Suppressor macrophage treated with lipopolysaccharide for 4 hours (primary cell): ENCODE measurements at regions not wholly inside any gene's neighbourhood (a gene's known extent, or its start where the extent isn't known, plus 50 kb on each side); places are given as distances from the start of the nearest gene placed in this dataset.

Source experiments
- DNase-seq: peaks from one replicate; pipeline ENCODE4 v3.0.0-alpha.2; 2020

DNA sequence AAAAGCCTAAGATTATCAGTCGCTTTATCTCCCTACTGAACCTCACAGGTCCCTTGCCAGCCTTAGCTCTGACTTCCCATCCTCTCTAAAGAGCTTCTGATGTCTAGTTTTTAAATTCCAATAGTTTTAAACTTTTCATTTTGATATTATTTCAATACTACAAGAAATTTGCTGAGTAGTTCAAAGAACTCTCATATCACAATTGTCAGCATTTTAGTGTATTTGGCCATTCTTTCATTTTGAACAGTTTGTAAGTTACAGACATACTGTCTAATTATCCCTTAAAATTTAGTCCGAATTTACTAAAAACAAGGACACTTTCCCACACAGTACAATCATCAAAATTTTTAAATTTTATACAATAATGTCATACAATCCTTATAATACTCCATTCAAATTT, 666.8 kb upstream of the SETBP1 start:
- DNase-seq, result no peak

DNA sequence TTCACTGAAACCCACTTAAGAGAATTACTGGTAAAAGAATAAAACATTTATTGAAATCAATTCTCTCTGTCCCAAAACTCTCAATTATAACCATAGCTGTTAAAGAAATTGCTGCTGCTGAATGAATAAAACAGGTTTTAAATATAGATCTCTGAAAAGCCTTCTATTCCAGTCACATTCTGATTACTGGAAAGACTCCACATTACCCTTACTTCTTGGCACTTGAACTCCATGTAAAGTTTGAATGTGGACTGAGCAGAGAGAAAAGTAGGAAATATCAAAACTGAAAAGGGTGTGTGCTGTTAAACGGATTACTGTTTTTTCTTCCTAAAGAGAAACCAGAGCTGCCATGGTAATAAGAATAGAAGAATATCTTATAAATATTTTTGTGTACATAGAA, 655.3 kb upstream of the SETBP1 start:
- no peak for DNase-seq

DNA sequence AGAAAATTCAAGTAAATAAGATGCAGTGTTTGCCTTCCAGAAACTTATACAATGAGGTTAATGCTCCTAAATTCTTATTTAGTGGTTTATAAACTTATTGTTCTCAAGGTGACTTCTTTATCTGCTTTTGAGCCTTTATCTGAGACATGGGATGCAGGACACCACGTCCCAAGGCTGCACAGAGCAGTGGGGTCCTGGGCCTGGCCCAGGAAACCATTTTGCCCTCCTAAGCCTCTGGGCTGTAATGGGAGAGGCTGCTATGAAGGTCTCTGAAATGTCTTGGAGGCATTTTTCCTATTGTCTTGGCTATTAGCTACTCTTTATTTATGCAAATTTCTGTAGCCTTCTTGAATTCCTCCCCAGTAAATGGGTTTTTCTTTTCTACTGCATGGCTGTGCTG, 652.6 kb upstream of the SETBP1 start:
- no peak for DNase-seq

DNA sequence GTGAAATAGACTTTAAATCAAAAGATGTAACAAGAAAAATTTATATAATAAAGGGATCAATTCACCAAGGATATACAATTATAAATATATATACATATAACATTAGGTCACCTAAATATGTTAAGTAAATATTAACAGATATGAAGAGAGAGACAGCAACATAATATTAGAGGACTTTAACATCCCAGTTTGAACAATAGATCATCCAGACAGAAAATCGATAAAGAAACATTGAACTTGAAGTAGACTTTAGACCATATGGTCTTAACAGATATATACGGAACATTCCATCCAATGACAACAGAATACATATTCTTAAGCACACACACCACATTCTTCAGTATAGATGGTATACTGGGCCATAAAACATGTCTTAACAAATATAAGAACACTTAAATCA, 649.6 kb upstream of the SETBP1 start:
- no peak for DNase-seq

DNA sequence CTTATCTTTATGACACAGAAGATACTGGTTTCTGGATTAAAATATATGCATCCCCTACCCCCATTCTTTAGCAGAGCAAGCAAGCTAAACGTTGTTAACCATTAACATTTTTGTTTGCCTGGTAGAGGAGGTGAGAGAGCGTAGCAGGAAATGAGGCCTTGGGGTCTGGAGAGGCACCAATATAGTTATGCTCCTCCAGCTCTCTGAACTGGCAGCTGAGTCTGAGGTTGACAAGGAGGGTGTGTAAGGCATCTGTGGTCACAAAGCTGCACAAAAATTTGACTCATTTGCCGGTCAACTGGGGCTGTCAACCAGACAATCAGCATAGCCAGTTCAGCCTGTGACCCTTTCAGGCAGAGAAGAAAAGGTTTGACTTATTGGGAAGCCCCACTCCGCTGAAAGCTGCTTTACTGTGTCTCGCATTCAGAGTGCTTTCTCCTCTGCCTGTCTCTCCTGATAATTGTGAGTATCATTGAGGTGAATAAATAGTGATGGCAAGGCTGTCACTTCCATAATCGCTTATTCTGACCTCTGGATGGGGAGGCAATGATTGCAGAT, 647.5 kb upstream of the SETBP1 start:
- DNase-seq, result no peak

DNA sequence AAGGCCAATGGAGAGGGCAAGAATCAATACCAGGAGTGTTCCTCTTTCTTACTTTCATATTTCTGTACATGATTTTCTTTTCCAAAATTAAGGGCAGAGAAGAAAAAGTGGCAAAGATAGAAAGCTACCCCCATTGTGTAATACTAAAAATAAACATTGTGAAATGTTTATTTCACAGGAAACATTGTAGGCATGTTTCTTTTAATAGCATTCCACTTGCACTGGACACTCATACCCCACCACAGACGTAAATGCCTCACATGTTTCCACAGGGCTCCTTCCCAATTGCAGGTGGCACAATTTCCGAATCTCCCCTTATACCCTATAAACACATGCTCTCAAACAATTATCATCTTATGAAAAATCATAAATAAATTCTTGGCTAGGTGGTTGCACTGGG, 645.1 kb upstream of the SETBP1 start:
- DNase-seq, result no peak

DNA sequence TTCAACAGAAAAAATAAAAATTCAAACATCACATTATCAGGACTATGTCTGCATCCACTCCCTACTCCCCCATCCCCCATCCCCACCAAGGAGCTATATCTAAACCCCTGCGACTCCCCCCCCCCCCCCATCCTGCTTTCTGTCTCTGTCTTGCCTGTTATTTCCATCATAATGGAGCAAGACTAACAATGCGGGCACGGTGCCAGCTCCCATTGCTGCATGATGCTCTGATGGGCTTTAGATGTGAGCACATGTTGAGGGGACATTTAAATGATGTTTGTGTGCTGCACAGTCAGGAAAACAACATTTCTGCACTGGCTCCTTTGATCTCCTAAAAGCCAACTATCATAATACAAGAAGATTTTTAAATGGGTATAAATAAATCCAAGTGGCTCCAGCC, 644.2 kb upstream of the SETBP1 start:
- no peak for DNase-seq

DNA sequence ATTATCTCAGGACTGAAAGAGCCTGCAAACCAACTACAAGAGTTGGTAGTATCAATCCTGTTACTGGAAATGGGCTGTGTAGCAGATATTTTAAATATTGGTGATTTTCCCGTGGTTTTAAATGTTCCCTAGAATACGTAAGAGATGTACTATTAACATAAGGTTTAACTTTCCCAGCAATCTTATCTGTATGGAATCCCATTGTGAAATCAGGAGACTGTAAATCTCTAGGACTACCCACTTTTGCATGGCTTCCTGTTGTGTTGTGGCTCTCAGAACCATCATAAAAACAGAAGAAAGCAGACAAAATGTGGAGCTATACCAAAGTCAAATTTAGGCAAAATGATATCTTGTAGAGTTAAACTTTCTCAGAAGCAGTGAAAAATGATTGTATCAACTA, 641.5 kb upstream of the SETBP1 start:
- DNase-seq, result no peak

DNA sequence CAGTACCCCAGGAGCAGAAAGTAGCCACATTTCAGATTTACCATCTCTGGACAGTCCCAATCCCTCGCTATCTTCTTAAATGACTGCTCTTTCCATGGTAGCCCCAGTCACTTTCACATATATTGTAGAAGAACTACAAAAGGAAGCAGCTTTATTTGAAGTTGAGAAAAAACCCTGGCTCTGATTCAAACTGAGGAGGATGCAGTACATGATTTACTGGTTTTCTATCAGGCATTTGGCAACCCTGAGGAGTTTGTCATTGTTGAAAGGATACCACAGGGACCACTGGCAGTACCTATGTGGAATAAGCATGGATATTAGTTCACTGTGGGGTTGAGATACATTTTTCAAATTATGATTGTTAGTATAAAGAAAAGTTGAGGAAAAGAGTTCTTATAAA, 640.9 kb upstream of the SETBP1 start:
- DNase-seq, result no peak

DNA sequence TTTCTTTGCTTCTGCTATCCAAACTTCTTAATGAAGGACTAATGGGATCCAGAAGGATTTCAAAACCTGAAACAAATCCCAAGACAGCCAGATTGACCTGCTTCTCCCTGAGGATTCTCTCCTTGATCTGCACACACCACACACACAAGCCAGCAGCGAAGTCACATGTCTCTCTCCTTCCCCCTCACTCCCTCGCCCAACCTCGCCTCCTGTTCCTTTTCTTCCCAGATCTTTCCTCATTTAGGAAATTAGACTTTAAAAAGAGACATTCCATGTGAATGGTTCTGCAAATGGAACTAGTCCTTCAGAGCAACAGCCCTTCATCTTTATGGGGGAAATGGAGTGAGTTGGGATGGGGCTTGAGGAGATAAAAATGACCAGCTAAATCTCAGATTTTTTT, 639.1 kb upstream of the SETBP1 start:
- no peak for DNase-seq

DNA sequence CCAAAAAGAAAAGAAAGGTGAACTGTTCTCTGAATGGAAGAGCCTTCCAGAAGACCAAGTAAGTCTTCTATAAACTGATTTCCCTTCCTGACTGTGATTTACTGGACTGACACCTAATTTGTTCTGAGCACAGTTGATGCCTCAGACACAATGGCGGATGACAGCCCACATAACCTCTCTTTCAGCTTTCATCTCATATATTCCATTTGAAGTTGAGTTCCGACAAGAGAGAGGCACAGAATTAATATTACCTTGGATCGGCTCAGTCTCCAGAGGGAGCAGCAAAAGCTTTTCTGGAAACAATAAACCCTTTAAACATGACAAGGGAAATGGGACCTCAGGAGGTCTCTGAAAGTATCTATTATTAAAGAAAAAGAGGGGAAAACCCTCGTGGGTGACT, 638.7 kb upstream of the SETBP1 start:
- no peak for DNase-seq

DNA sequence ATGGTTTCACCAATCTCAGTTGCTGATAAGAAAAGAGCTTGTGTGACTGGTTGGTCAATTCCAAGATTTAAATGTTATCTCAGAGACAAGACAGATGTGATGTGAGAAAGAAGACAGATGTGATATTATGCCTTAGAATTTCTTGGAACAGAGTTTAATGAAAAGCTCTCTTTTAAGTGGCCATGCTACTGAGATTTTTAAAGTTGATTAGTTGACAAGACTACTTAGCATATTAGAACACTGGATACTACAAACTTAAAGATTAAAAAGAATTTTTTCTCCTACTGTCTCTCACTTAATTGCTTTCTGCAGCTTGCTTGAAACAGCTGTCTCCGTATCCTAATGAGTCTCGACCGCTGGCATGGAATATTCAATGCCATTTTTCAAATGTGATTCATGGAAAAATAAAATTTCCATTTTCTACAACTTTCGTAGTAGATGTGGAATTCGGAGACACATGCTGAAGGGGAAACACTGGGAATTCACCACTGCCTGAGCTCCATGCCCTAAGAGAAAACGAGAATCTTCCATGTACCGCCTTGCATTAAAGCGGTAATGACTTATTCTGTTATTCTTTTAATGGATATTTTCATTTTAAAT, 634.2 kb upstream of the SETBP1 start:
- no peak for DNase-seq

DNA sequence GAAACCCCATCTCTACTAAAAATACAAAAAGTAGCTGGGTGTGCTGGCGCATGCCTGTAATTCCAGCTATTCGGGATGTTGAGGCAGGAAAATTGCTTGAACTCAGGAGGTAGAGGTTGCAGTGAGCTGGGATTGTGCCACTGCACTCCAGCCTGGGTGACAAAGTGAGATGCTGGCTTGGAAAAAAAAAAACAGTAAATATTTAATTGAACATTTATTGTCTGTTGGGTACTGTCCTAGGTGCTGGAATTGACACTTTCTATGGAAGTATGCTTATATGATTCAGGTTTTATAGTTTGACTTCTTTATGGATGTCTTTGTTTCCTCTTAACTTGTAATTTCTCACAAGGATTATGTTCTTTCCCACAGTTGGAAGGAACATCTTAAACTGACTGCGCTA, 633.1 kb upstream of the SETBP1 start:
- no peak for DNase-seq

DNA sequence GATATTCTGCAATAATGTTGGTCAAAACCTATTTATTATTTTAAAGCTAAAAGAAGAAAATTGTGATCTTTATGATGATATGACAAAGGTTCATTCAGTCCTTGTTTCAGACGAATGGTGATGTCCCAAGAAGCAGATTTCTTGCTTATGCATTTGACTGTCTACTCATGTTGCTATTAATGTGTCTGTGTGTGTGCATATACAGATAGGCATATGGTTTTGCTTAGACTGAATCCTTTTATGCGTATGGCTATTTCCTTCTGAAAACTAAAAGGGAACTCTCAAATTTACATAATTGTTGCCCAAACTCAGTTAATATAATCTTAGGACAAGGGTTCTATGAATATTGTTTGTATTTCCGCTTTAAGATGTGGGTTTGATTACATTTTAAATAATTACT, 632.3 kb upstream of the SETBP1 start:
- no peak for DNase-seq

DNA sequence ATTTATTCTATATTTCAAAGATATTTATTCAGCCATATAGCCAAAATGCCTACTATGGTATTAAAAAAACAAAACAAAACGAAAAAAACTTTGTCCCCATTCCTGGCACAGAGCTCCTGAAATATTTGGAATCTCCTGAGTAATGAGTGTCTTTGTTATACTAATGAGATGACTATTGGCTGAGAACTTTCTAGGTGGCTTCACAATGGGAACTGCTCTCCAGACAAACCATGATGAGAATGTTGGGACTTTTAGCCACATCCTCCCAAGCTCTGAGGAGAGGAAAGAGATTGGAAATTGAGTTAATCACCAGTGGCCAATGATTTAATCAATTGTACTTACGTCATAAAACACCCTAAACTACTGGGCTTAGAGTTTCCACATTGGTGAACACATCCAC, 631.8 kb upstream of the SETBP1 start:
- no peak for DNase-seq

DNA sequence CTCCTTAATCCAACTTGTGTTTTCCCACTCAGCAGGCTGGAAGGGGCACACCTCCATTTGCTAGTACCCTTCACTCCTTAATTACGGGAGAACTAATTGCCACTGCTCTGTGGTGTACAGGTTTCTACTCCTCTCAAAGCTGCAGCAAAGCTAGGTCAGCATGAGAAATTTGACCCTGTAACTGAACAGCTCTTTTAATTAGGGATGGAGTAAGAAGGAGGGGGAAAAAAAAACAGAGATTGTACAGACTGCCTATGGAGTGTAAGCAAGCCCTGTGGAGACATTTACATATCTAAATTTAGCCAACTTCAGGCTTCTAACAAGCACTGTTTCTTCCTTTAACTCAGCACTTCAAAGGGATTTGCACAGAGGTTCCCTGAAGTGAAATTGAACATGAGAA, 629.7 kb upstream of the SETBP1 start:
- DNase-seq, result no peak

DNA sequence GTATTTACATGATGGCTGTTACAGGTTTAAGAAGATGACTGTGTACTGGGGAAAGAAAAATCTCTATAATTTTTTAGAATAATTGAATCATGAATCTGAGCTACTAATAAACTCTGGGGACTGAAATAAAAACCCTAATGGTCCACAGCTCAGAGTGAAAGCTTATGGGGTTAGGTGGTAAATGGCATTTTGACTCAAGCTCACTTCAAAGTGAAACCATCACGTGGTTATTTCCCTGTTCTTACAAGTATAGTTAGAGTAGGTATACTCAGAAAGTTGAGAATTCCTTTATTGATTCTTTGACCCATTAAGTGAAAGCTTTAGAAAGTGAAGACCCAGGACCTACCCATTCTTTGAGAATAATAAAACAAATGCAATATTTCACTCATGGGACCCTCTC, 626.2 kb upstream of the SETBP1 start:
- DNase-seq, result no peak

DNA sequence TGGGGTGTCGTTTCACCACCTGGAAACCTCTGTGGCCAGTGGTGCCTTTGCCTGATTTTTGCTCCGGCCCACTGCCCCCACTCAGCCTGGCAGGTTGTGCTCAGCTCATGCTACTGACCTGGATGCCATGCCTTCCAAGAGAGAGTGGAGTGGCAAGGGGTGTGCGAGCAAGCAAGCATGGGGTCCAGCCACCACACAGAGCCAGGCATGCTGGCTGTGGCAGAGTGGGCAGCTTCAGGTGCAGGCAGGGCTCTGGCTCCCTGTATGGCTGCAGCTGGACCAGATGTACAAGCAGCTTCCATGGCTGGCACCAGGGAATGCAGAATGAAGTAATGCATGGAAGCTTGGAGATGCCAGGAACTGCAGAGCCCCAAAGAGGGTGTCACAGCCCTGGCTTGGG, 620.5 kb upstream of the SETBP1 start:
- no peak for DNase-seq

DNA sequence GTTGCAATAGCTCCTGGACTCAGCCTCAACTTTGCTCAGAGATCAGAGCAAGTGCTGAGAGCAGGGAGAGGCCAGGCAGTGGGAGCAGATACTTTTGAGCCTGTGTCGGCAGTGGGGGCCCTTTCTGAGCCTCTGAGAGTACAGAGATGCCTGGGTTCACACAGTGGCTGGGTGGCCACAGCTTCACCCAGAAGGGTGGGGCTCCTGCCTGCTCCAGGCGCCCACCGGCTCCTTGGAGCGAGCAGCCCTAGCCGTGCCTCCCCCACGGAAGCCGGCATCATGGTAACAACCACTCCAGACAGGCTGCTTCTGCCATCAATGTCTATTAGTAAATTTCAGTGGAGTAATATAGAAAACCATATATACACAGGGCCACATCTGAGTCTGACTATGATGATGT, 619.2 kb upstream of the SETBP1 start:
- DNase-seq, result no peak

DNA sequence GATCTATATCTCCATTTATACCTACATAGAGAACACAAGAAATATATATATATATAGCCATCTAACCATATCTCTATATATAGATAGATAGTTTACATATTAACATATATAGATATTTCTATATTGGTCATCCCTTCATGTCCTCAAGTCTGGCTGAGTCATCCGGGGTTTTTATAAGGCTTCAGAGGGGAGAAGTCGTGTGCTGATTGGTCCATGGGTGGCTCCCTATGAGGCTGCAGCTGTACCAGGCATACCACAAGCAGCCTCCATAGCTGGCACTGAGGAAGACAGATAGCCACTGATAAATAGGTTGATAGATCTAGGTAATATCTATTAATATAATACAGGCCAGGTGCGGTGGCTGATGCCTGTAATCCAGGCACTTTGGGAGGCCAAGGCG, 618.3 kb upstream of the SETBP1 start:
- no peak for DNase-seq

DNA sequence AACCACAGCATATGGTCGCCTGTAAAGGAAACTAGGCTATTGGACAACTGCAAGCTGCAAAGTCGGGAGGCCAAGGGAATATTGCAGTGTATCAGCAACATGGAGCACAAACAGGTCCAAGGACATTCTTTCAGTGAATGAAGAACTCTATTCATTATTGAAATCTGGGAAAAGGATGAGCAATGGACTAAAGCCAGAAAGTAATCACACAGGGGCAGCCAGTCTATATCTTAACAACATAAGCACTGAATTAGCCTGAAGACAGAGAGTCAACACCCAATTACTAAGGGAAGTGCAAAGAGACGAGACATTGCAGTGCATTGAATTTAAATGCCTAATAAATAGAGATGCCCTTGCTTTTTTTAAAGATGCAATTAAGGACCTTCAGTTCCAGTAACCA, 615.5 kb upstream of the SETBP1 start:
- DNase-seq, result no peak

DNA sequence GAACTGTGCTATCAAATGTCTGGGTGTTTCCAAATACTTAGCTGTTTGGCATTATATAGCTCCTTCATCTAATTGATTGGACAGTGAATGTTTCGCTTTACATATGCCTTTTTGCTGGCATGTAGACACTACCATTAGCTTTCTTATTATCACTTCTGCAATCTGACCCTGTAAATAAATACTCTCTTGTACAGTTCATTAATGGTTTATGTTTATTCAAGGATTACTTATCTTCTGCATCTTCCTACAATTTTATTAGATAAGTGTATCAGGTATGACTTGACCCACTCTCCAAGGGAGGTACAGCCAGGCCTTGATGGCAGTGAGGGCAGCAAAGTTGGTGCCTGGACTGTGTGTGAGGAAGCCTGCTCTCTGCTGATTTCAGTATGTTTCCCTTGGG, 614.1 kb upstream of the SETBP1 start:
- DNase-seq, result no peak

DNA sequence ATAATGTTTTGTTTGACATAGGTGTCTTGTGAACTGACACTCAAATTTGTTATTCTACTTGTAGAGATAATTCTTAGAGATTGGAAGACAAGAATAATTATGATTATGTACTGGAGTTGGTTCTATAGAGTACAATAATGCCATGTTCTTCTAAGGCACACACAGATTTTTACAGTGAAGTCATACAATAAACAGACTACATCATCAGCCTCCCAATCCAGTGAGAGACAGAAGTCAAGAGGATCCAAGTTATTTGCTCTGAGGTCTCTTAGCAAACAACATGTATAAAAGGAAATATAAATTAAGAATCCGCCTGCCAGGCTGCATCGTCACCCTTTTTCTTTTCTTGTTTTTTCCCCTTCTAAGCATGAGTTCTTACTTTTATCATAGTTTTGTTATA, 613.5 kb upstream of the SETBP1 start:
- DNase-seq, result no peak

DNA sequence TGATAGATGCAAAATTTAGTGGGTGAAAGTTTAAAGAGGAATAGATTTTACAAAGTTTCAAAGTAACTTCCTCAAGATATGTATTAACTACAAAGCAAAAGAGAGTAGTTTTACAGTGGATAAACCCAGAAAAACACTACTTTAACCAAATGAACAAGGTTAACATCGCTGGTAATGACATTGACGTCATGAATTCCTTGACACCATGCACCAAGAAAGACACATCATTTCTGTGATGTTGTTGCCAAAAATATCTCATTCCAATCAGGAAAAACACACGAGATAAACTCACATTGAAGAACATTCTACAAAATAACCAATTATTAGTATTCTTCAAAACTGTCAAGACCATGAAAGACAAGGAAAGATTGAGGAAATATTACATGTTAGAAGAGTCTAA, 605.6 kb upstream of the SETBP1 start:
- DNase-seq, result no peak

DNA sequence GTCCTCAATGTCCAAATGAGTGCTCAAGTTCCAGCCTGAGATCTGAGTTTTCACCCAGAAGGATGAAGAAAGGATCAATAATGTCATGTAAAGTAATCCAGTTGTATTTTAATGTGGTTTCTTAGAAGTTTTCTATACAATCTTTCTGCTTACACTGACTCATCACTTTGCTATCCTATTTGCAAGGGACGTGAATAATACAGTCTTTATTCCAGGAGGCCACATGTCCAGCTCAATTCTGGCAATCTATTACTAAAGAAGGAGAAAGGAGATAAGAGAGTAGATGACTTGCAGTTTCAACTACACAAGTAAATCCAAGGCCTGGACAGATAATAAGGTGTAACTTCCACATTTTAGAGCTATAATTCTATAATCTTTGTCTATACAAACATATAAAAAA, 601.1 kb upstream of the SETBP1 start:
- DNase-seq, result no peak

DNA sequence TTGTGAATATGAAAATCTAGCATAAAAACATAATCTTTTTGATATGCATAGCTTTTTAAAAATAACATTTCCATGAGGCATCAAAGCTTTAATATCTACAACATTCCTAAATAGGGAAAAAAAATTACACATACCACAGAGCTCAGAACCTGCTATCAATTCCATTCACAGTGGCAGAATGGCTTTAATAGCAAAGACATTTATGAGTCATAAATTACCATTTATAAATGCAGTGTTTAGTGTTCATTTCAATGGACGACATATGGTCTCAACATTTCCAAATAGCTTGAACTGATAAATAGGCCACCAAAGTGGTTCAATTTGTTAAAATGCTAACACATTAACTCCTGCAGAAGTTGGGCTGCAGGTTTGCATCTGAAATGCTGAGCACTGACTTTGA, 600.6 kb upstream of the SETBP1 start:
- no peak for DNase-seq
